Ammon's horn (tissue), 1 donor: ENCODE measurements at regions not wholly inside any gene's neighbourhood (a gene's known extent, or its start where the extent isn't known, plus 50 kb on each side); places are given as distances from the start of the nearest gene placed in this dataset.

ENCODE experiments used
- DNase-seq: peaks from one replicate; pipeline ENCODE4 v3.0.0-alpha.2; 2016; ENCODE audit warnings: low spot score

DNA sequence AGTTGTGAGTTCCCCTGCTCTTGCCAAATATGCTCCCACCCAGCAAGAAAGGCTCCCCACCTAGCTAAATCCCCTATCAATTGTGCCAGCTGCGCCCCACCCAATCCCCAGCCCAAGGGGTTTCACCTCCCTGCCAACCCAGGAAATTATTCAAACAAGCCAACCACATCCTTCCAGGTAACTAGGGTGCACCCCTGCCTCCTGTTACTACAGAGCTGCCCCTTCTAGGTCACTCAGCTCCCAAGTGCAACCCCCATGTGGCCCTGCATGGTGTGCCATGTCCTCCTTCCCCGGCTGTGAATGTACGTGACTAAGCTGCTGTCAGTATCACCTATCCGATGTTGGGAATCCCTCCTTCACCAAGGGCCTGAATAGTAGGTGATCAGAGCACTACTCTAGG is 91.2 kb upstream of the LDAH start:
- DNase-seq: no peak

DNA sequence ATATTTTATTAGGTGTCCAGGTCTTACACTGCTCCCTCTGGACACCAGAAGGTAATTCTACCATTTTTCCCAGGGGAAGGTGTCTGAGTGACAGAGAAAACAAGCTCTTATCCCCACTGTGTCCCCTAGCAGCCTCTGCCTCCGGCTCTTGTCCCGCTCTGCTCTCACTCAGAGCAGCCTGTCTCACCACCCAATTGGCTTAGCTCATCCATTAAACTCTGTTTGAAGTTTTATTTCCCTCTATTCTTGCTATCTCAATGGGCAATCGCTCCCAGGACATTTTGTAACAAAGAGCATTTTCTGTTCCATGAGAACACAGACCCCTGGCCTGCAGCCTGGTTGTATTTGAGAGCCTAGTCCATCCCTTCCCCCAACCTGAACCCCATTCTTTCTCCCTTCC is 90.6 kb upstream of the LDAH start:
- no peak for DNase-seq

DNA sequence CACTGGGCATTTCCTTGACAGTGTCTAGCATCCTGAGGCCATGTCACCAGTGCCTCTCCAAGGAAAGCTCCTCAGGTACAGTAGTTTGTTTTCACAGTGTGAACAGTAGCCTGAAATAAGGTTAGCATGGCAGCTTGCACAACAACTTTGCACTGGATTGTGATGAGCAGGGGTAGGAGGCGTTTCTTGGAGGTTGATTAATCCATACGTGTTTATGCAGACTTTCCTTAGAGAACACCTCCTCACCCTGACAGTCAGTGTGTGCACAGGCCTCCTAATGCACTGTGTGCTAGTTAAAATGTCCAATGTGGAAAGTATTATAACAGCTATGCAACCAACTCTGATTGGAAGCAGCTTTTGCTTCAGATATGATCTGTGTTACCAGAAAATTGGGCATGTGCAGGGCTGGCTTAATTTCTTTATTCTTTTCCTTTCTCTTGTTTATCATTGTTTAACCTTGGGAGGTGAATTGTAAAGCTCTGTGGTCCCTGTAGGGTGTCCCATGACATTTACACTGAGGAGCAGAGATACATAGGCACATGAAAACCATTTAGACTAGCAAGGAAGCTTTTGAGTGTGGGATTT is 77.2 kb upstream of the LDAH start:
- DNase-seq: no peak

DNA sequence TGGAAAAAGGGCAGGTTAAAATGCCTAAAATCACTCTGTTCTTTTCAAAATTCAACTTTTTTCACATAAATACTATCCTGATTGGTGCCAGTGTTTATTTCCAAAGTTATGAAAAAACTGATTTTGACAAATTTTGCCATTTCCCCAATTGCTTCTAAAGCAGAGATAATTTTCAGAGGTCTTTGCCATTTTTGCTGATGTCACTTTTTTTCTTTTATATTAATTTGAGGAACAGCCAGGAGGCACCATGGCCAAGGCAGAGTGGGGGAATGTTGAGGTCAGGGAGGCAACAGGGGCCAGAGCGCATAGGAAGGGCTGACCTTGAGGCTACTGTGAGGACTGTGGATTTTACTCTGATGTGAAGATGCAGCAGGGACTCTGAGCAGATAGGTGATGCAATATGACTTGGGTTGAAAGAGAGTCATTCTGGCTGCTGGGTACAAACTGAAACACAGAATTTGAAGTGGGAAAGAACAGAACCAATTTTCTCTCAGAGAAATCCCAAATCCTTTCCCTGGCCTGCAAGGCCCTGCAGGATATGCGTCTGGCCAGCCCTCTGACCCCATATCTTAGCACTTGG is 75.1 kb upstream of the LDAH start:
- DNase-seq: no peak

DNA sequence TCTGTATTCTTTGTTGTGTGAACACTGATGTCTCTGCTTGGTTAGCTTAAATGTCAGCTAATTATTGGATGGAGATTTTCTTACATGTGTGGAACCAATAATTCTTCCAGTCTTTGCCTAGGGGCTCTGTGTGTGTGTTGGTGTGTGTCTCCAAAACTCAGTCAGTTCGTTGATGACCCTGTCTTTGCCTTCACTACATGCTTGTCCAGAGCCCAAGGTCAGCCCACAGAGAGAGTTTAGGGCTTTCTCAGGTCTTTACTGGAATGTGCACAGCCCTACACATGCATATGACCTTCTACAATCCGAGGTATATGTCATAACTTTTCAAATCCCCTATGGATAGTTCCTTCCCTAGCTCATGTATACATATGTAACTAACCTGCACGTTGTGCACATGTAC is 74.1 kb upstream of the LDAH start:
- DNase-seq: no peak

DNA sequence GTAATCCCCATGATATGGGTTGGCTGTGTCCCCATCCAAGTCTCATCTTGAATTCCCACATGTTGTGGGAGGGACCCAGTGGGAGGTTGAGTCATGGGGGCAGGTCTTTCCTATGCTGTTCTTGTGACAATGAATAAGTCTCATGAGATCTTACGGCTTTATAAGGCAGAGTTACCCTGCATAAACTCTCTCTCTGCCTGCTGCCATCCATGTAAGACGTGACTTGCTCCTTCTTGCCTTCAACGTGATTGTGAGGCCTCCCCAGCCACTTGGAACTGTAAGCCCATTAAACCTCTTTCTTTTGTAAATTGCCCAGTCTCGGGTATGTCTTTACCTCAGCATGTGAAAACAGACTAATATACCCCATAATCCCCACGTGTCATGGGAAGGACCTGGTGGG is 61.9 kb upstream of the LDAH start:
- no peak for DNase-seq

DNA sequence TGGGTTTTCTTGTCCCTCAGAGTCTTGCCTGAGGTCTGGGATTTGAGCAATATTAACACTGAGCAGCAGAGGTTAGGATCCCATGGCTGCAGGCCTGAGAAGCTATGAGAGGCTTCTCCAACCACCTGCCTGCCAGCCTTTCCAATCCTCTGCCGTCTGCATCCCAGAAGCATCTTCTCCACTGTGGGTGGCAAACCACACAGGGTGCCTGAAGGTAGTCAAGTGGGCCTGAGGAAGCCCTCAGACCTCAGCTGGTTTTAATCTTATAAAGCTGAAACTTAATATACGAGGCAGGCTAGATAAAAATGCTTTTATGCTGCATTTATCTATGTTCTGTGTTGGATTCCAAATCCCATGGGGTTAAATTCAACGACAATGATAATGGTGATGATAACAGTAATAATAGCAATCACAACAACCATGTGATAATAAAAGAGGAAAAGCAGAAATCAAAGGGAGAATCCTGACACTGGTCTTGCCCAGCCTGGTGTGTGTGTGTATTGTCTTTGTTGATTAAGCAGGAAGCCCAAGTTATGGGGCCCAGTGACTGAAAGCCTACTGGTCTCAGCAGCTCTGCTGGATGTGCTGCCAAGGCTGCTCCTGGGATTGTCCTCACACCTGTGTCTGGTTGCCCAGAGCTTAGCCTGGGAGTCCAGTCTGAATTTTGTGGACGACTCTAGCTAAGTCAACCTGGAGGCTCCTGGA is 59.7 kb upstream of the LDAH start:
- DNase-seq: no peak

DNA sequence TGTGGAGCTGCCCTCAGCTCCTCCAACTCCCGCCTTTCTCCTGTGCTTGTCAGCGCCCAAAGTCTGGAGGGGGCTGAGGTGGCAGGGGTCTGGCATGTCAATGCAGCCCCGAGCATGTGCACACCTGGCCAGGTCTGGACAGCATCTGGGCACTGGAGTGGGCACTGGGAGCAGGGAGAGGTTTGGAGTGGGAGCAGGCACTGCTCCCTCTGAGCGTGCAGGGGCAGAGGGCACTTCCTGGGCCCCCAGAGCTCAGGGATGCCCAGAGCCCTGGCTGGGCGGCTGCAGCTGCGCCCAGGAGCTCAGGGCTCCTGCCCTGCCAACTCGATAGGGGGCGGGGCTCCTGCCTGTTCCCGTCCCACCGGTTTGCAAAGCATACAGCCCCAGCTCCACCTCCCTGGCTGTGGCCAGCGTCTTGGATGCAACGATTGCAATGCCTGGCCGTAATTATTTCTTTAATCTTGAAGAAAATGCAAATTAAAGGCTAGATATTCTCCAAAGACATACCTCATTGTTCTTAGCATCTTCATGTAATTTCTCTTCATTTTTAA is 57.4 kb upstream of the LDAH start:
- DNase-seq: no peak

DNA sequence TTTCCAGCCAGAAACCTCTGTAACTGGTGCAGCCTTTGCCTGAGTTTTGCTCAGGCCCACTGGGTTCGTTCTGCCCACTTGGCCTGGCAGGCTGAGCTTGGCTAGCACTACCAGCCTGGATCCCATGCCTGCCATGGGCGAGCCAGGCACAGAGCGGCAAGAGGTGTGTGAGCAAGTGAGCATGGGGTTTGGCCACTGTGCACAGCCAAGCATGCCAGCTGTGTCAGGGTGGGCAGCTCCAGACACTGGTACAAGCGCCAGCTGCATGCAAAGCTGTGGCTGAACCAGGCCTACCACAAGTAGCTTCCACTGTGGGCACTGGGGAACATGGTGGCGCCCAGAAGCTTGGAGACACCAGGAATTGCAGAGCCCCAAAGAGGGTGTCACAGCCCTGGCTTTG is 56.3 kb upstream of the LDAH start:
- no peak for DNase-seq

DNA sequence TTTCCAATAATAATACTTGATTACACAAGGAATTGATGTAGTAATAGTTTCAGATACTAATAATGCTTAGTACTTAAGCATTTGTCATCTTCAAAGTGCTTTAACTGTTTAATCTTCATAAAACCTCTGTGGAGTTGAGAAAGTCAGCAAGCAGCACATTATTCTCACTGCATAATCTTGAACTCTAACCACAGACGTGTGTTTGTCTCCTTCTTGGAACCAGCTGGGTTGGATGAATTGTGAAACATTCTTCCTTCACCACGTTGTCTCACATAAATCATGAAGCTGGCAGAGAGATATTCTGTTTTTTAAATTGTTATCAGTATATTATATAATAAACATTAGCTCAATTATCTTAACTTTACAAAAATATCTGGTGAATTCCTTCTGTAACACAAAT is 55.1 kb upstream of the LDAH start:
- DNase-seq: peak; percentile 6
